A549 (cell line): ENCODE measurements at regions not wholly inside any gene's neighbourhood (a gene's known extent, or its start where the extent isn't known, plus 50 kb on each side); places are given as distances from the start of the nearest gene placed in this dataset.

Experiments used
- CTCF ChIP-seq: fragments of >200 bp; sonication (Bioruptor Twin); formaldehyde crosslinking; IDR thresholded peaks from 3 replicates; pipeline ENCODE4 v1.5.1; 2016
- MAFK ChIP-seq: fragments of 450-650 bp; IDR thresholded peaks from 2 replicates; pipeline ENCODE4 v1.6.1; 2014; ENCODE audit not compliant: partially characterized antibody
- MYC ChIP-seq: IDR thresholded peaks from 2 replicates; pipeline ENCODE4 v1.6.1; 2012; ENCODE audit warnings: mild to moderate bottlenecking, inconsistent platforms, low read length, improper control_type of control experiment, borderline replicate concordance
- POLR2A ChIP-seq: IDR thresholded peaks from 2 replicates; pipeline ENCODE4 v1.6.1; 2012; ENCODE audit warnings: mild to moderate bottlenecking, low read length
- RCOR1 ChIP-seq: fragments of 150-350 bp; IDR thresholded peaks from 2 replicates; pipeline ENCODE4 v1.6.1; 2014; ENCODE audit warnings: antibody characterized with exemption, low read length, low read depth

DNA sequence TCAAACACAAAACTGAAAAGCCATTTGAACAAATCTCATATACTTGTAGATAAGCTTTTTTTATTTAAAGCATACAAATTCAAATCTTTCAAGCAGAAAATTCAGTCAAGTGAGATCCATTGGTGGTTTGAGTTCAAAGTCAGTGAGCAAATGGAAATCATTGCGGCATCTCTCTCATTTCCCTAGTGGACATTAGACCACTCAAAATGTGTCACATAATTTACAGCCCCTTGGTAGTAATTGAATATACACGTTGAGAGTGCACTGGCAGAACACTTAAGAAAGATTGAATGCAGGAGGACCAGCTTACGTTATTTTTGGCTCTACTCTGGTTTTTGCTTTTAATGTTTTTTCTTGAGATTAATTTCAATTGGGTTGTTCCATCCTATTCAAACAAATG is 633.7 kb downstream of the USP25 start:
- TF ChIP-seq CTCF (no peak), RCOR1 (no peak), POLR2A (no peak), MAFK (no peak), MYC (no peak)
